ENCODE measurements at regions not wholly inside any gene's neighbourhood (a gene's known extent, or its start where the extent isn't known, plus 50 kb on each side); places are given as distances from the start of the nearest gene placed in this dataset.

GRCh38 chr15:39040861-39041260 is 476.2 kb upstream of the RASGRP1 start:
- H3K4me3 ChIP-seq (replicated peaks; ENCODE audit: low read depth, low read length), result no peak overlapping the region
- DNase-seq (ENCODE audit: extremely low read depth, low read depth), result no peak
- TF ChIP-seq CTCF (IDR thresholded peaks at IDR 0.05; ENCODE audit: low read depth, low read length, missing control alignments), result no peak

- H3K4me3 ChIP-seq (replicated peaks; ENCODE audit: low read depth, low read length), result no peak overlapping the region
- no peak for DNase-seq (ENCODE audit: extremely low read depth, low read depth)
- TF ChIP-seq CTCF (IDR thresholded peaks at IDR 0.05; ENCODE audit: low read depth, low read length, missing control alignments), result no peak
These were observed 477.4 kb upstream of the RASGRP1 start for GRCh38 chr15:39041979-39042495.

GRCh38 chr15:39051626-39052322 is 487.2 kb upstream of the RASGRP1 start:
- no peak for TF ChIP-seq CTCF (IDR thresholded peaks at IDR 0.05; ENCODE audit: low read depth, low read length, missing control alignments)
- no peak for DNase-seq (ENCODE audit: extremely low read depth, low read depth)
- no peak overlapping the region for H3K4me3 ChIP-seq (replicated peaks; ENCODE audit: low read depth, low read length)

GRCh38 chr15:39052323-39052705 is 487.7 kb upstream of the RASGRP1 start:
- no peak for DNase-seq (ENCODE audit: extremely low read depth, low read depth)
- no peak for TF ChIP-seq CTCF (IDR thresholded peaks at IDR 0.05; ENCODE audit: low read depth, low read length, missing control alignments)
- H3K4me3 ChIP-seq (replicated peaks; ENCODE audit: low read depth, low read length), result no peak overlapping the region

GRCh38 chr15:39053480-39053879 is 488.9 kb upstream of the RASGRP1 start:
- DNase-seq (ENCODE audit: extremely low read depth, low read depth), result no peak
- H3K4me3 ChIP-seq (replicated peaks; ENCODE audit: low read depth, low read length), result no peak overlapping the region
- TF ChIP-seq CTCF (IDR thresholded peaks at IDR 0.05; ENCODE audit: low read depth, low read length, missing control alignments), result no peak

- DNase-seq (ENCODE audit: extremely low read depth, low read depth), result no peak
- no peak for TF ChIP-seq CTCF (IDR thresholded peaks at IDR 0.05; ENCODE audit: low read depth, low read length, missing control alignments)
- no peak overlapping the region for H3K4me3 ChIP-seq (replicated peaks; ENCODE audit: low read depth, low read length)
These were observed 489.6 kb upstream of the RASGRP1 start for GRCh38 chr15:39054128-39054732.

Data from HFF-Myc (cell line).